H9 (cell line): ENCODE measurements at regions not wholly inside any gene's neighbourhood (a gene's known extent, or its start where the extent isn't known, plus 50 kb on each side); places are given as distances from the start of the nearest gene placed in this dataset.

ENCODE experiments used
- DNase-seq: peaks from one replicate; pipeline ENCODE4 v3.0.0-alpha.2; 2017
- H2AFZ ChIP-seq: one replicate; pipeline ENCODE4 v1.6.1; 2013; ENCODE audit warnings: mild to moderate bottlenecking, low read length, control low read depth, moderate library complexity
- H2AK5ac ChIP-seq: 2 replicates; pipeline ENCODE4 v1.6.1; 2013; ENCODE audit warnings: low read length, control low read depth, mixed read lengths; ENCODE audit not compliant: insufficient read length
- H2BK120ac ChIP-seq: one replicate; pipeline ENCODE4 v1.6.1; 2013; ENCODE audit warnings: low read depth, mild to moderate bottlenecking, low read length, control low read depth, inconsistent platforms; ENCODE audit not compliant: poor library complexity, severe bottlenecking
- H2BK12ac ChIP-seq: 2 replicates; pipeline ENCODE4 v1.6.1; 2013; ENCODE audit warnings: low read length, control low read depth, mixed read lengths, low read depth; ENCODE audit not compliant: insufficient read length
- H2BK15ac ChIP-seq: 2 replicates; pipeline ENCODE4 v1.6.1; 2013; ENCODE audit warnings: low read depth, low read length, control low read depth
- H2BK20ac ChIP-seq: one replicate; pipeline ENCODE4 v1.6.1; 2013; ENCODE audit warnings: low read depth, mild to moderate bottlenecking, low read length, control low read depth, inconsistent platforms; ENCODE audit not compliant: poor library complexity, severe bottlenecking
- H2BK5ac ChIP-seq: 2 replicates; pipeline ENCODE4 v1.6.1; 2013; ENCODE audit warnings: low read length, control low read depth, mixed read lengths; ENCODE audit not compliant: insufficient read length
- H3K14ac ChIP-seq: 2 replicates; pipeline ENCODE4 v1.6.1; 2013; ENCODE audit warnings: low read length, control low read depth; ENCODE audit not compliant: insufficient read depth
- H3K18ac ChIP-seq: 2 replicates; pipeline ENCODE4 v1.6.1; 2013; ENCODE audit warnings: low read depth, mild to moderate bottlenecking, mixed read lengths, low read length, control low read depth; ENCODE audit not compliant: insufficient read length
- H3K23ac ChIP-seq: 2 replicates; pipeline ENCODE4 v1.6.1; 2013; ENCODE audit warnings: low read length, control low read depth, mixed read lengths, low read depth; ENCODE audit not compliant: insufficient read length
- H3K23me2 ChIP-seq: 2 replicates; pipeline ENCODE4 v1.6.1; 2013; ENCODE audit warnings: low read depth, mild to moderate bottlenecking, mixed read lengths, low read length, control low read depth; ENCODE audit not compliant: insufficient read length, poor library complexity, severe bottlenecking
- H3K27ac ChIP-seq: 2 replicates; pipeline ENCODE4 v1.5.1; 2013; ENCODE audit warnings: low read length, control low read depth, mixed read lengths, low read depth; ENCODE audit not compliant: insufficient read length
- H3K27me3 ChIP-seq: 2 replicates; pipeline ENCODE4 v1.6.1; 2013; ENCODE audit warnings: low read length, control low read depth, inconsistent platforms; ENCODE audit not compliant: insufficient read depth
- H3K4ac ChIP-seq: 2 replicates; pipeline ENCODE4 v1.6.1; 2013; ENCODE audit warnings: low read depth, mild to moderate bottlenecking, control low read depth, inconsistent platforms, low read length, moderate library complexity
- H3K4me1 ChIP-seq: 2 replicates; pipeline ENCODE4 v1.6.1; 2013; ENCODE audit warnings: low read length, control low read depth, inconsistent platforms; ENCODE audit not compliant: insufficient read depth
- H3K4me2 ChIP-seq: 2 replicates; pipeline ENCODE4 v1.6.1; 2013; ENCODE audit warnings: low read length, control low read depth, mixed read lengths; ENCODE audit not compliant: insufficient read length, insufficient read depth
- H3K56ac ChIP-seq: 2 replicates; pipeline ENCODE4 v1.6.1; 2013; ENCODE audit warnings: low read depth, mild to moderate bottlenecking, mixed read lengths, low read length, control low read depth; ENCODE audit not compliant: insufficient read length
- H3K79me1 ChIP-seq: 2 replicates; pipeline ENCODE4 v1.6.1; 2013; ENCODE audit warnings: low read depth, mild to moderate bottlenecking, moderate library complexity, low read length, control low read depth, inconsistent platforms; ENCODE audit not compliant: insufficient read depth, poor library complexity, severe bottlenecking
- H3K79me2 ChIP-seq: 2 replicates; pipeline ENCODE4 v1.6.1; 2013; ENCODE audit warnings: low read length, control low read depth, inconsistent platforms; ENCODE audit not compliant: insufficient read depth
- H3K9ac ChIP-seq: 2 replicates; pipeline ENCODE4 v1.6.1; 2013; ENCODE audit warnings: low read length, control low read depth, mixed read lengths; ENCODE audit not compliant: insufficient read length; ENCODE audit errors: extremely low read depth
- H3K9me3 ChIP-seq: one replicate; pipeline ENCODE4 v1.6.1; 2013; ENCODE audit warnings: low read depth, low read length, inconsistent platforms; ENCODE audit not compliant: control insufficient read depth
- H3T11ph ChIP-seq: one replicate; pipeline ENCODE4 v1.6.1; 2013; ENCODE audit warnings: mild to moderate bottlenecking, low read length, control low read depth, inconsistent platforms
- H4K20me1 ChIP-seq: one replicate; pipeline ENCODE4 v1.6.1; 2013; ENCODE audit not compliant: control insufficient read depth, insufficient read length, insufficient read depth
- H4K5ac ChIP-seq: 2 replicates; pipeline ENCODE4 v1.6.1; 2013; ENCODE audit warnings: low read depth, mild to moderate bottlenecking, mixed read lengths, low read length, control low read depth; ENCODE audit not compliant: insufficient read length
- H4K8ac ChIP-seq: replicated peaks from 2 replicates; pipeline ENCODE4 v1.6.1; 2013; ENCODE audit warnings: low read length, control low read depth, mixed read lengths, low read depth; ENCODE audit not compliant: insufficient read length
- H4K91ac ChIP-seq: 2 replicates; pipeline ENCODE4 v1.6.1; 2013; ENCODE audit warnings: low read depth, mild to moderate bottlenecking, moderate library complexity, mixed read lengths, low read length, control low read depth; ENCODE audit not compliant: insufficient read length
- H3K27ac Mint-ChIP-seq, 3 experiments: 2 replicates in 2 of 3; 3 replicates in 1 of 3; pipeline ENCODE4 v1.8.0; 2020 to 2021; ENCODE audit warnings: mixed read lengths in 3 of 3, mild to moderate bottlenecking in 1 of 3, moderate library complexity in 1 of 3
- H3K27me3 Mint-ChIP-seq: 2 replicates; pipeline ENCODE4 v1.8.0; 2021; ENCODE audit warnings: low read depth, mild to moderate bottlenecking, moderate library complexity, mixed read lengths
- H3K36me3 Mint-ChIP-seq, 3 experiments: 2 replicates in 2 of 3; 3 replicates in 1 of 3; pipeline ENCODE4 v1.8.0; 2020 to 2021; ENCODE audit warnings: low read depth in 3 of 3, mixed read lengths in 3 of 3; ENCODE audit not compliant: insufficient read depth in 1 of 3
- H3K4me1 Mint-ChIP-seq, 2 experiments: 2 replicates each; pipeline ENCODE4 v1.8.0; 2020; ENCODE audit warnings: mixed read lengths in 2 of 2
- H3K4me3 Mint-ChIP-seq, 2 experiments: 2 replicates in 1 of 2; 3 replicates in 1 of 2; pipeline ENCODE4 v1.8.0; 2020 to 2021; ENCODE audit warnings: mild to moderate bottlenecking in 2 of 2, mixed read lengths in 2 of 2, moderate library complexity in 1 of 2
- H3K9me3 Mint-ChIP-seq, 2 experiments: 2 replicates in 1 of 2; 3 replicates in 1 of 2; pipeline ENCODE4 v1.8.0; 2020; ENCODE audit warnings: mild to moderate bottlenecking in 2 of 2, mixed read lengths in 2 of 2, moderate library complexity in 1 of 2
- WGBS: extraction: QIAGEN DNeasy Blood & Tissue Kit; methylation state at CpG from one replicate; pipeline ENCODE4 v1.1.7; 2013; ENCODE audit warnings: missing lambda C conversion rate, low lambda C conversion rate, mixed read lengths; ENCODE audit not compliant: insufficient read length; ENCODE audit errors: extremely low coverage; 5-methylcytosine and 5-hydroxymethylcytosine counted together
- TF ChIP-seq, protein P1 (sequence below): fragments of 200-600 bp; sonication (generic); conservative IDR thresholded peaks from 3 replicates; pipeline ENCODE4 v1.8.0; 2021; ENCODE audit warnings: antibody characterized with exemption, mild to moderate bottlenecking

DNA sequence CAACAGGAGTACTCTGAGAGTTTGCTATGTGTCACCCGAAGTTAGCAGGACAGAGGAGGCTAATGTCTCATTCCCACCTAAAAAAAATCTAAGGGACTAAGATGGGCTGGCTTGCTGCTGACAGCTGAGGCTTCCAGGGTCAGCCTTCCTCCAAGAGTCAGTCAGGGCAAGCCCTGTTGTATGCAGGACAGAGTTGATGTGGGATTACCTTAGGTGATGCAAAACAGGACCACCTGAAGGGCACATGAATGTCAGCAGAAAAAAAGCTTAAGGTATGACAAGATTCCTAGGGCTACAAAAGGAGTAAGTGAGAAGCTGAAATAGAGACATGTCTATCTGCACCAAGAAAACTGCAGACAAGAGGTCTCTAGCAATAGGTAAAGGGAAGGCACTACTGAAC lies 151.5 kb downstream of the NHLRC3 start:
- Histone ChIP-seq H2BK15ac (no peak overlapping the region), H3K27me3 (no peaks in the 10 kb centered on the region), H3K79me2 (no peaks in the 10 kb centered on the region), H3K27ac (no peak overlapping the region), H3K23ac (no peak overlapping the region), H3K56ac (no peak overlapping the region), H3K4ac (no peak overlapping the region), H2BK20ac (no peak overlapping the region), H4K8ac (no peak overlapping the region), H3K18ac (no peak overlapping the region), H2BK5ac (no peak overlapping the region), H4K20me1 (no peaks in the 10 kb centered on the region), H3K9ac (no peak overlapping the region), H2AK5ac (no peak overlapping the region), H3K79me1 (no peaks in the 10 kb centered on the region), H3K14ac (no peak overlapping the region), H3K4me1 (no peaks in the 10 kb centered on the region), H2BK120ac (no peak overlapping the region), H2AFZ (no peak overlapping the region), H4K5ac (no peak overlapping the region), H3K23me2 (no peaks in the 10 kb centered on the region), H3K9me3 (no peaks in the 10 kb centered on the region), H4K91ac (no peak overlapping the region), H3T11ph (no peak overlapping the region), H3K4me2 (no peak overlapping the region), H2BK12ac (no peak overlapping the region)
- H3K9me3 Mint-ChIP-seq, result no peaks in the 10 kb centered on the region; a peak in 1 of 5 replicates
- no peaks in the 10 kb centered on the region for H3K36me3 Mint-ChIP-seq
- no CpG with 5 or more reads among the region's 1 CpG for WGBS
- TF ChIP-seq, protein P1, sequence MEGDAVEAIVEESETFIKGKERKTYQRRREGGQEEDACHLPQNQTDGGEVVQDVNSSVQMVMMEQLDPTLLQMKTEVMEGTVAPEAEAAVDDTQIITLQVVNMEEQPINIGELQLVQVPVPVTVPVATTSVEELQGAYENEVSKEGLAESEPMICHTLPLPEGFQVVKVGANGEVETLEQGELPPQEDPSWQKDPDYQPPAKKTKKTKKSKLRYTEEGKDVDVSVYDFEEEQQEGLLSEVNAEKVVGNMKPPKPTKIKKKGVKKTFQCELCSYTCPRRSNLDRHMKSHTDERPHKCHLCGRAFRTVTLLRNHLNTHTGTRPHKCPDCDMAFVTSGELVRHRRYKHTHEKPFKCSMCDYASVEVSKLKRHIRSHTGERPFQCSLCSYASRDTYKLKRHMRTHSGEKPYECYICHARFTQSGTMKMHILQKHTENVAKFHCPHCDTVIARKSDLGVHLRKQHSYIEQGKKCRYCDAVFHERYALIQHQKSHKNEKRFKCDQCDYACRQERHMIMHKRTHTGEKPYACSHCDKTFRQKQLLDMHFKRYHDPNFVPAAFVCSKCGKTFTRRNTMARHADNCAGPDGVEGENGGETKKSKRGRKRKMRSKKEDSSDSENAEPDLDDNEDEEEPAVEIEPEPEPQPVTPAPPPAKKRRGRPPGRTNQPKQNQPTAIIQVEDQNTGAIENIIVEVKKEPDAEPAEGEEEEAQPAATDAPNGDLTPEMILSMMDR, result no peak
- peaks cover 4% of the 10 kb centered on the region for H3K27me3 Mint-ChIP-seq
- no peak overlapping the region for H3K4me3 Mint-ChIP-seq
- no peak for DNase-seq
- no peak overlapping the region for H3K27ac Mint-ChIP-seq
- peaks cover 10 to 12% of the 10 kb centered on the region in 2 experiments for H3K4me1 Mint-ChIP-seq
